Activated T-cell treated with anti-CD3 and anti-CD28 coated beads, Interleukin-2, amount 50 U/mL, for 4 hours (primary cell): ENCODE measurements at regions not wholly inside any gene's neighbourhood (a gene's known extent, or its start where the extent isn't known, plus 50 kb on each side); places are given as distances from the start of the nearest gene placed in this dataset.

Experiments
- ATAC-seq, 2 donors: fragments of 200-7000 bp; cut with Tn5 transposase; one replicate each; pipeline ENCODE4 v1.10.0; 2021
- DNase-seq: peaks from one replicate; pipeline ENCODE4 v3.0.0-alpha.2; 2020
- H3K27me3 Mint-ChIP-seq: one replicate; pipeline ENCODE4 v1.8.0; 2021; ENCODE audit warnings: low read depth, mixed read lengths
- H3K36me3 Mint-ChIP-seq: one replicate; pipeline ENCODE4 v1.8.0; 2022; ENCODE audit warnings: mixed read lengths; ENCODE audit not compliant: insufficient read depth
- H3K4me1 Mint-ChIP-seq: one replicate; pipeline ENCODE4 v1.8.0; 2021; ENCODE audit warnings: low read depth, mixed read lengths
- H3K4me3 Mint-ChIP-seq: one replicate; pipeline ENCODE4 v1.8.0; 2021; ENCODE audit warnings: mild to moderate bottlenecking, moderate library complexity, mixed read lengths
- H3K9me3 Mint-ChIP-seq: one replicate; pipeline ENCODE4 v1.8.0; 2021; ENCODE audit warnings: mixed read lengths

DNA sequence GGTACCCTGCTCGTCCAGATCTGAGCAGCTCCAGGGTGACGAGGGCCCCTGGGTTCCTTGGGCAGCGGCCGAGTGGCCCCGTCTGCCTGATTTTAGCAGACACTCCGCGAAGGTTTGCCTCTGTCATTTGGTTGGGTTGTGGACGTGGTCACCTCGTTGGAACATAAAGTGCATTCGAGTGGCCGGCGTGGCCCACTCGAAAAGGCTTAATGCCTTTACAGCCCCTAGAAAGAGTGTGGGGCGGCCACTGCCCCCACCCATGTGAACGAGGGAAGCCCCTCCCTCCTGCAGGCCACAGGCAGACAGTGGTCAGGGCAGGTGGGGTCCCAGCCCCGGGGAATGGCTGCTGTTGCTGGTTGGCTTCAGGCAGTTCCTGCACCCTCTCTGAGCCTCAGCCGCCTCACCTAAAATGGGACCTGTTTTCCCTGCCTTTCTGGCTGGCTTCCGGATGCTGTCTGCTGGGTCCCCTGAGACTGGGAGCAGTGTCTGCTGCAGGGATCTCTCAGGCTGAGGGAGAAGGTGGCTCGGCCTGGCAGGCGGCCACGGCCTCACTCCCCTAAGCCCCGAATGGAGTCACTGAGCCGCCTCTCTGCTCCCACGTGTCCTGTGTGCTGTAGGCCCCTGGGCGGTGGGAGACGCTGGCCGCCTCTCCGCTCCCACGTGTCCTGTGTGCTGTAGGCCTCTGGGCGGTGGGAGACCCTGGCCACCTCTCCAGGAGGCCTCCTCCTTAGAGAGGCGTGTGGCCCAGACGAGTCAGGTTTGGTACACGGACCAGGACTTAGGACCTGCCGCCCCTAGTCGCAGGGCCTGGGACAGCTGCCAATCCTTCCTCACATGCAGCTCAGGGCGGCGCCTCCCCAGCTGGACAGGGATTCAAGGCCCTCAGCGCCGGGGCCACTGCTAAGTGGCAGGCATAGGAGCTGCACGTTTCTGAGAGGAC, 233.0 kb downstream of the ERMARD start:
- ATAC-seq (no peak), DNase-seq (no peak)
- no peak overlapping the region for H3K4me3 Mint-ChIP-seq
- no peaks in the 10 kb centered on the region for H3K9me3 Mint-ChIP-seq
- peaks cover 5% of the 10 kb centered on the region for H3K4me1 Mint-ChIP-seq
- no peaks in the 10 kb centered on the region for H3K36me3 Mint-ChIP-seq
- H3K27me3 Mint-ChIP-seq: no peaks in the 10 kb centered on the region

- no peaks in the 10 kb centered on the region for H3K9me3 Mint-ChIP-seq
- ATAC-seq (no peak), DNase-seq (no peak)
- H3K27me3 Mint-ChIP-seq: no peaks in the 10 kb centered on the region
- no peaks in the 10 kb centered on the region for H3K36me3 Mint-ChIP-seq
- H3K4me3 Mint-ChIP-seq: no peak overlapping the region
- no peaks in the 10 kb centered on the region for H3K4me1 Mint-ChIP-seq
Measured at GRCh38 chr6:169983651-169984050, 232.2 kb downstream of the ERMARD start.

GRCh38 chr6:169982461-169983386, 231.3 kb downstream of the ERMARD start:
- Mint-ChIP-seq H3K4me1 (no peaks in the 10 kb centered on the region), H3K4me3 (no peak overlapping the region), H3K27me3 (no peaks in the 10 kb centered on the region), H3K9me3 (no peaks in the 10 kb centered on the region), H3K36me3 (no peaks in the 10 kb centered on the region)
- no peak for DNase-seq
- no peak for ATAC-seq

GRCh38 chr6:169981969-169982368, 230.5 kb downstream of the ERMARD start:
- no peak for ATAC-seq
- peaks cover 4% of the 10 kb centered on the region for H3K27me3 Mint-ChIP-seq
- H3K4me3 Mint-ChIP-seq: no peak overlapping the region
- no peaks in the 10 kb centered on the region for H3K4me1 Mint-ChIP-seq
- H3K9me3 Mint-ChIP-seq: no peaks in the 10 kb centered on the region
- H3K36me3 Mint-ChIP-seq: no peaks in the 10 kb centered on the region
- no peak for DNase-seq

- peaks cover 2% of the 10 kb centered on the region for H3K4me1 Mint-ChIP-seq
- no peak for ATAC-seq
- no peaks in the 10 kb centered on the region for H3K9me3 Mint-ChIP-seq
- DNase-seq: no peak
- H3K4me3 Mint-ChIP-seq: no peak overlapping the region
- H3K36me3 Mint-ChIP-seq: no peaks in the 10 kb centered on the region
- peaks cover 7% of the 10 kb centered on the region for H3K27me3 Mint-ChIP-seq
Measured at GRCh38 chr6:169981568-169981967, 230.1 kb downstream of the ERMARD start.

DNA sequence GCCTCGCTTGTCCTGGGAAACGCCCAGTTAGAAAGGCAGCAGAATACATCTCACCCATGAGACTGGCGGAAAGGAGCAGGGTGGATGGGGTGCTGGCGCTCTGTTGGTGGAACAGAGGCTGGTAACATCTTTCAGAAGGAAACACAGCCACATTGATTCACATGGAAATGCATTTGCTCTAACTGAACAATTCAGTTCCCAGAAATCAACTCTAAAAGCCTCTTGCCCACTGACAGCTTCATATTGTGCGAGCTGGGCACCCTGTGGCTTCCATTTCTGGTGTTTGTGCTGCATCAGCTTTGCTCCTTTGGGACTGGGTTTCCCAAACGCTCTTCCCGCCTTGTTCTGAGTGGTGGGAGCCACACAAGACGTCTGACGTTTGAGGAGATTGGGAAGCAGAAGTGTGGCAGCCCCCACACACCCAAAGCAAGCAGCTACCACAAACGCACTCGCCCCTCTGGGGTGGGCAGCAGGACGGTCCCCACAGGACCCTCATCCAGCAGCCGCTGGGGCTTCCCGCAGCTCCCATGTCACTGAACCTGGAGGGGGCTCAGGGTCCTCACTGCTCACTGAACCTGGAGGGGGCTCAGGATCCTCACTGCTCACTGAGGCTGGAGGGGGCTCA, 229.5 kb downstream of the ERMARD start:
- Mint-ChIP-seq H3K9me3 (no peaks in the 10 kb centered on the region), H3K4me3 (no peak overlapping the region), H3K36me3 (no peaks in the 10 kb centered on the region), H3K4me1 (peaks cover 2% of the 10 kb centered on the region), H3K27me3 (peaks cover 7% of the 10 kb centered on the region)
- ATAC-seq (no peak), DNase-seq (no peak)

GRCh38 chr6:169979873-169980432, 228.5 kb downstream of the ERMARD start:
- H3K27me3 Mint-ChIP-seq: peaks cover 7% of the 10 kb centered on the region
- DNase-seq (no peak), ATAC-seq (no peak)
- no peaks in the 10 kb centered on the region for H3K9me3 Mint-ChIP-seq
- peaks cover 2% of the 10 kb centered on the region for H3K4me1 Mint-ChIP-seq
- H3K36me3 Mint-ChIP-seq: no peaks in the 10 kb centered on the region
- no peak overlapping the region for H3K4me3 Mint-ChIP-seq

DNA sequence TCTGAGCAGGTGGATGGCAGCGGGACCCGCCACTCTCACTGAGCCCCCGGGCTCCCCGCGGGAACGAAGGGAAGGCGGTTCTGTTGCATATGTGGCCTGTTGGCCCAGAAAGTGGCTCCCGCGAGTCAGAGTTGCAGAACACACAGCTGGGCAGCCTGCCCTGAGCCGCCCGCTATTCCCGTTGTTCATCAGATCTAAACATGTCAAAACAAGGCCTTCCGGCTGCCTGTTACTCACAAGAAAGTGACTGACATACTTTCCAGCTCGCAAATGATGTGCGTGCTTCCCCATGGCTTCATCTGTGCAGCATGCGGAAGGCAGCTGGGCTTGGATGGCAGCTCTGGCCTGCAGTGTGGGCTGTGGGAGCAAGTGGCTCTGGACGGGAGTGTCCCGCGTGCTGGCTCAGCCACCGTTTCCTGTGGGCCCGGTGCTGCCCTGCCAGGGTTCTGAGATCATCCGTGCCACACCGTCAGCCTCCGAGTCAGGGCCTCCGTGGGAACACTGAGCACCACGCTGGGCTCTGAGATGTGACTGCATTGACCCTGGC, 227.3 kb downstream of the ERMARD start:
- Mint-ChIP-seq H3K9me3 (no peaks in the 10 kb centered on the region), H3K36me3 (no peaks in the 10 kb centered on the region), H3K4me3 (no peak overlapping the region), H3K27me3 (peaks cover 7% of the 10 kb centered on the region), H3K4me1 (peaks cover 2% of the 10 kb centered on the region)
- DNase-seq (no peak), ATAC-seq (no peak)

GRCh38 chr6:169977434-169978265, 226.2 kb downstream of the ERMARD start:
- Mint-ChIP-seq H3K36me3 (no peaks in the 10 kb centered on the region), H3K4me1 (peaks cover 2% of the 10 kb centered on the region), H3K4me3 (no peak overlapping the region), H3K27me3 (peaks cover 7% of the 10 kb centered on the region), H3K9me3 (no peaks in the 10 kb centered on the region)
- no peak for ATAC-seq
- DNase-seq: no peak

DNA sequence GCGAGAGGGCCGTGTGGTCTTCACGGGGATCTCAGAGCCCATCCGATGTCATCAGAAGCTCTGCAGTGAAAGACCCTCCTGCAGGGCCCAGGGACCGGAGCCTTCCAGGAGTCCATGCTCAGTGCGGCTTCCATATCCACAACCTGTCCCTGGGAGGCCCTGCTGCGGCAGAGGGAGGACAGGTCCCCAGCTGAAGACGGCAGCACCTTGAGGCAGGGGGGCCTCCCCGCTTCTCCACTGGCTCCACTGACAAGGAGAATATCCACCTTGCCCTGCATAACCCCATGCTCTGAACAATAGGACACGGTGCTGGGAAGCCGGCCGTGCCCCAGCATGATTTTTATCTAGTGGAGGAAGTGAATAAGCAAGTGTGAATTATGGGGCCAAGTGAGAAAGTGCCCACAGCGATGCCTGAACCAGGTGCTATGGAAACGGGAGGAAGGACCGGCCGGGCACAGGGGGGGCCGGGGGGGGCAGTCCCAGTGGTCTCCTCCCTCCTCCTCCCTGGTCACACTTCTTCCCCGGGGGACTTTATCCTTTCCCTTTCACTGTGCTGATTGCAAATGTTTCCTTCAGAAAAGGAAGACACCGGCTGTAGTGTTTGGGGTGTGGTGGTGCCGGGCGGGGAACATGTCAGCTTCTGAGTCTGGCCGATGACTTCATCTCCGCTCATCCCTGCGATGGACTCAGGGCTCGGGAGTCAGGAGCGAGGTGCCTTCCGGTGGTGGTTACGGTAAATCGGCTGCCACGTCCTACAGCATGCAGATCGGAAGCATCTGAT, 225.1 kb downstream of the ERMARD start:
- H3K27me3 Mint-ChIP-seq: peaks cover 7% of the 10 kb centered on the region

GRCh38 chr6:169975701-169976100, 224.3 kb downstream of the ERMARD start:
- no peaks in the 10 kb centered on the region for H3K9me3 Mint-ChIP-seq
- H3K4me1 Mint-ChIP-seq: peaks cover 2% of the 10 kb centered on the region
- H3K27me3 Mint-ChIP-seq: peaks cover 7% of the 10 kb centered on the region
- DNase-seq (no peak), ATAC-seq (no peak)
- no peak overlapping the region for H3K4me3 Mint-ChIP-seq
- no peaks in the 10 kb centered on the region for H3K36me3 Mint-ChIP-seq

More for the DNA sequence above, 225.1 kb downstream of the ERMARD start:
- peaks cover 2% of the 10 kb centered on the region for H3K4me1 Mint-ChIP-seq
- no peaks in the 10 kb centered on the region for H3K9me3 Mint-ChIP-seq
- no peak overlapping the region for H3K4me3 Mint-ChIP-seq
- ATAC-seq (no peak), DNase-seq (no peak)
- H3K36me3 Mint-ChIP-seq: no peaks in the 10 kb centered on the region

GRCh38 chr6:169975286-169975685, 223.9 kb downstream of the ERMARD start:
- Mint-ChIP-seq H3K9me3 (no peaks in the 10 kb centered on the region), H3K27me3 (peaks cover 7% of the 10 kb centered on the region), H3K36me3 (no peaks in the 10 kb centered on the region), H3K4me1 (peaks cover 2% of the 10 kb centered on the region), H3K4me3 (no peak overlapping the region)
- DNase-seq (no peak), ATAC-seq (no peak)
